ENCODE measurements at regions not wholly inside any gene's neighbourhood (a gene's known extent, or its start where the extent isn't known, plus 50 kb on each side); places are given as distances from the start of the nearest gene placed in this dataset.
"Not testable (repeated sequence)": the region's sequence is repeated elsewhere in the genome, so short reads cannot be mapped to it uniquely, and the experiment has no call there.

DNA sequence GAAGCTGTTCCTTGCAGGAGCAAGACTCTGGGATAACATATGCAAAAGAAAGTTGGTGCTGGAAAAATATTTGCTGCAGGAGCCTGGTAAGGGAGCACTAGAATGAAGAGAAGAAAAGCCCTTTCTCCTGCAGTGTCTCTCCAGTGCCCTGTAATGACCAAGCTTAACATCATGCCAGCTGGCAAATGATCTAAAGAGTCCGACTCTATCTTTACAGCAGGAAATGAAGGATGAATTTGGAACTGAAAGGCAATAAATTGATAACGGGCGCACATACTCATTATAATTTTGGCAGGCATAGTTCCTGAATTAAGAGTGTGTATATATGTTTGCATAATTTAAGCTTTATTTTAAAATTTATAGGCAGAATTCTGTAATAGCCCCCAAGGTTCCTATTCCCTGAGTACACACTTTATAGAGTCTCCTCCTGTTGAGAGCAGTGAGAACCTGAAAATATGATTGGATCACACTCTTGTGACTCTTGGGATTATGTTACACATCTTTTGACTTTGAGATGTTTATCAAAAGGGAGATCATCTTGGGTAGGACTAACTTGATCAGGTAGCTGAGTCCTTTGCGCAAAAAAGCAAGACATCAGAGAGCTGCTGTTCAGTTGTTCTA, 299.0 kb upstream of the MBL2 start:
- DNase-seq (ENCODE audit: low spot score): no peak

DNA sequence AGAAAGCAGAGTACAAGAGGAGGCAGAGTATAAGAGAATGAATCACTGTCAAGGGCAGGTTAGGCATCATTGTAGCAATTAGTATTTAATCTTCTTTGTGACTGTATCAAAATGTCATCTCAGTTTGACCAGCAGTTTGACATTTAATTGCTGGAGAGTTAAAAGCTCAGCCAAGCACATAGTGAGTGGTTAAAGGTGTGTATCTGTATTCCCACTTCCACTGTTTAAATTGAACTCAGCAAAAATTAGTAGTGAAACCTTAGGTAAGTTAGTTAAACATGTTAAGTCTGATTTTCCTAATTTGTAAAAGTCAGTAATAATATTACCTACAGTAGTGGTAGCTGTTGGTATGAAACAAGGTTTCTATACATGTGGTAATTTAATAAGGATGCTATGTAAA, 296.4 kb upstream of the MBL2 start:
- DNase-seq (ENCODE audit: low spot score): no peak

- DNase-seq (ENCODE audit: low spot score): no peak
Measured at GRCh38 chr10:53064614-53065013, 292.0 kb upstream of the MBL2 start.

DNA sequence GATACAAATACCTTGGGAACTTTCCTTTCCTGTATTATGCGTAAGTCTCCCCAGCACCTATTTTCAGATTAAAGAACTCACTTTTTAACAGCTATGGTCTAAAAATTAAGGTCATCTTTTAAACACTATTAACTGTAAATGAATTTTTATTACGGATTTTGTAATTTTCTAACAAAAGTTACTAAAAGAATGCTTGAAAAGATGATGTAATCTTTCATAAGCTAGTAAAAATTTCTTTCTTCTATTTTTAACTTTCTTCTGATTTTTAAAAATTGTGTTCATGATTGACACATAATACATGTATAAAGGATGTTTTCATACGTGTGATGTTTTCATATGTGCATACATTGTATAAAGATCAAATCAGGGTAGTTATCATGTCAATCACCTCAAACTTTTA, 291.2 kb upstream of the MBL2 start:
- no peak for DNase-seq (ENCODE audit: low spot score)

GRCh38 chr10:53052521-53053164, 280.1 kb upstream of the MBL2 start:
- no peak for DNase-seq (ENCODE audit: low spot score)

GRCh38 chr10:53045315-53045714, 272.7 kb upstream of the MBL2 start:
- DNase-seq (ENCODE audit: low spot score): no peak

GRCh38 chr10:53035823-53036222, 263.2 kb upstream of the MBL2 start:
- not testable (repeated sequence) for DNase-seq (ENCODE audit: low spot score)

DNA sequence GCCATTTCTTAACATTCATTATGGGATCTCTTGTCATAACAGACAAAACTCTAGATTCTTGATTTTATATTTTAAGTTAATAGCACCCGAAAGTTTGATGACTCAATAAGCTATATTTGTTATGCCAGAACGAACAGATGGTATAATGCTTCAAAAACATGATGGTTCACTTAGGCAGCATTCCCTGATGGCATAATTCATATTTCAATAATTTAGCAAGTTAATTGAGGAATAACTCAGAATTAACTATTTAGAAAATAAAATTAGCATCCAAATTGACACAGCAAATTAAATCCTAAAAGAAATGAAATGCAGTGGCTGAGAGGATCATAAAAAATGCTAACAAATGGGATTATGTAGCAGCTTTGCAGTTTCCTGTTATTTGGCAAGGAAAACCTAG, 260.8 kb upstream of the MBL2 start:
- no peak for DNase-seq (ENCODE audit: low spot score)

DNA sequence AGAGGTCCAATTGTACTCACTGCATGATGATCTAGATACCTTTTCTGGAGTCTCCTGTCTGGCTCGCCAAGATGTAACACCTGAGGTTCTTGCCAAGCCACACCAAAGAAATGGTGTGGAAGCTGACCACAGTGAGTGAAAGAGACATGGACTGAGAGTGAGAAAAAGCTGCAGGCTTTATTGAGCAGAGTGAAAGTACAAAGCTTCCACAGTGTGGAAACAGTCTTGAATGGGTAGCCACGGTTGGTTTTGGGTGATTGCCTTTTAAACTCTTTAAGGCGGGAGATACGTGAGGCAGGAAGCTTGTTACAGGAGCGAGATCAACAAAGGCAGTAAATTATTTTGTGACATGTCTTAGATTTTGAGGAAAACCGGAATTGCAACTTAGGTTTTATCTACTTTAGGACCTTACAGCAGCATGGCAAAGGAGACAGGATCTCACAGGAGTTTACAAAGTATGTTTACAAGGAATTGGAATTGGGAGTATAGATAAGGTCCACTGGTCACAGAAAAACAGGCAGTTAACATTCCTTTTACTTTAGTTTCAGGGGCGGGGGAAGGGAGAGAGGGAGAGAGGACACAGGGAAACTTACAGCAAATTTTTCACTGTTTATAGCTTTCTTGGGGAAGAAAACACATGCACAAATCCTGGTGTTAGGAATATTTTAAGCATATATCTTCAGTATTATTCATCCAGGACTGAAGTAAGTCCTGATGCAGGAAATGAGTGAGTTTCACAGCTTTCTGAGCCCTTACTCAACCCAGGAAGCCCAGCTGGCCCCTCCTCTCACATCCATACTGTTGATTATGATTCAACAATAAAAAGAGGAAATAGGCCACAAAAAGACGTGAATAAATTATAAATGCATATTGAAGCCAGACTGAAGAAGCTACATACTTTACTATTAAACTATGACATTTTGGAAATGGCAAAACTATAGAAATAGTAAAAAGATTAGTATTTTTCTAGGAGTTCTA, 257.6 kb upstream of the MBL2 start:
- not testable (repeated sequence) for DNase-seq (ENCODE audit: low spot score)

- DNase-seq (ENCODE audit: low spot score): no peak
Measured at GRCh38 chr10:53029449-53029848, 256.9 kb upstream of the MBL2 start.

DNA sequence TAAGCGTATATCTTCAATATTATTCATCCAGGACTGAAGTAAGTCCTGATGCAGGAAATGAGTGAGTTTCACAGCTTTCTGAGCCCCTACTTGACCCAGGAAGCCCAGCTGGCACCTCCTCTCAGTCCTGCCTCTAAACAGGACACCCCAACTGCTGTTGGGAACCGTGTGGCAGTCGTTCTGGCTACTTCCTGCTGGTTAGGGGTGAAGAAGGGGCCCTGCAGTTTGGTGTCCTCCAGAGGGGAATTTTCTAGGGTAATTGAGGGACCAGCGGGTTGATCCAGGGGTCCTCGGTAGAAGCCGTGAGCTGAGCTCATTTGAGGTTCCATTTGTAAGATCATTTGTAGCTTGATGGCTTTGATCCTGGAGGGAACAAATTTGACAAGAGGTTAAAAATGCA, 253.2 kb upstream of the MBL2 start:
- DNase-seq (ENCODE audit: low spot score): not testable (repeated sequence)

- no peak for DNase-seq (ENCODE audit: low spot score)
Measured at GRCh38 chr10:53025172-53025711, 252.7 kb upstream of the MBL2 start.

- DNase-seq (ENCODE audit: low spot score): no peak
Measured at GRCh38 chr10:53023411-53023810, 250.8 kb upstream of the MBL2 start.

GRCh38 chr10:53022611-53023088, 250.1 kb upstream of the MBL2 start:
- no peak for DNase-seq (ENCODE audit: low spot score)

GRCh38 chr10:53013201-53013810, 240.7 kb upstream of the MBL2 start:
- no peak for DNase-seq (ENCODE audit: low spot score)

- DNase-seq (ENCODE audit: low spot score): no peak
Measured at GRCh38 chr10:53009961-53010907, 237.7 kb upstream of the MBL2 start.

DNA sequence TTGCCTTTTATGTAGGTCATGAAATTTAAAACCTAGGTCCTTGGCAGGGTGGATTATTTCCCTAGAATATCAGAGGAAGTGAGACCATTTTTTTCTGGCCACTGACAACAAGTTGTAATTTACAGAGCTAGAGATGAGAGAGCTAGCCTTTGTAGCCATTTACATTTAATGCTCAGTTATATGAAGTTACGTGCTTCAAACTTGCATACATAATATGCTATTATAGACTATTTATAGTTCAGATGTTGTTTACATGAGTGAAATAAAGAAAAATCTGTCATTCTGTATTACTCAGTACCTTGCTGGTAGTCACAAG, 234.9 kb upstream of the MBL2 start:
- DNase-seq (ENCODE audit: low spot score): no peak

- DNase-seq (ENCODE audit: low spot score): no peak
Measured at GRCh38 chr10:53006663-53007526, 234.3 kb upstream of the MBL2 start.

GRCh38 chr10:53005612-53006345, 233.2 kb upstream of the MBL2 start:
- no peak for DNase-seq (ENCODE audit: low spot score)
